ENCODE measurements at regions not wholly inside any gene's neighbourhood (a gene's known extent, or its start where the extent isn't known, plus 50 kb on each side); places are given as distances from the start of the nearest gene placed in this dataset.
A peak's percentile ranks its signal among the peaks of the same experiment; 100 is the strongest.

DNA sequence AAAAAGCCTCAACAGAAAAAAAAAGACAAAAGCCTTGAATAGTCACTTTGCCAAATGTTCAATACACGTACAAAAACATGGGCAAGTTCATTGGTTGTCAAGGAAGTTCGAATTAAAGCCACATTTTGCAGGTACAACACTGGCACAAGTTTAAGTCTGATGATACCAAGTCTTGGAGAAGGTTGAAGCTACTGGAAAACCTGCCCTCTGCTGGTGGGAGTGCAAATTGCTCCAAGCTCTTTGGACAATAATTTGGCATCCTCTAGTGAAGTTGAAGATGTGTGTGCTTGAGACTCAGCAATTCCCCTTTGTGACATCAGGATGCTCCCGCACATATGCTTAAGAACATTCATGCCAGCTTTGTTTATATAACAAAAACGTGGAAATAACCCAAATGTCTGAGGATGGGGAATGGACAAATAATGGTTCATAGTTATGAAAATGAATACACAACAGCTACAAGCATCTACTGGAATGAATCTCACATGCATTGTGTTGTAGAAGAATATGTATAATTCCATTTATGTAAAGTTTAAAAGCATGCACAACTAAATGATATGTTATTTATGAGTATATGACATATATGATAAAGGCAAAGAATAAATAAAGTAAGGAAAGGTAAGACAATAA is 120.0 kb upstream of the PLPP4 start (continued):
- TF ChIP-seq, protein P1, sequence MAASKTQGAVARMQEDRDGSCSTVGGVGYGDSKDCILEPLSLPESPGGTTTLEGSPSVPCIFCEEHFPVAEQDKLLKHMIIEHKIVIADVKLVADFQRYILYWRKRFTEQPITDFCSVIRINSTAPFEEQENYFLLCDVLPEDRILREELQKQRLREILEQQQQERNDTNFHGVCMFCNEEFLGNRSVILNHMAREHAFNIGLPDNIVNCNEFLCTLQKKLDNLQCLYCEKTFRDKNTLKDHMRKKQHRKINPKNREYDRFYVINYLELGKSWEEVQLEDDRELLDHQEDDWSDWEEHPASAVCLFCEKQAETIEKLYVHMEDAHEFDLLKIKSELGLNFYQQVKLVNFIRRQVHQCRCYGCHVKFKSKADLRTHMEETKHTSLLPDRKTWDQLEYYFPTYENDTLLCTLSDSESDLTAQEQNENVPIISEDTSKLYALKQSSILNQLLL (CRISPR knock-in tag; IDR thresholded peaks at IDR 0.05; ENCODE audit: borderline replicate concordance): no peak
- TF ChIP-seq ZNF134 (CRISPR knock-in tag; conservative IDR thresholded peaks at IDR 0.05) (no peak), GATAD2A (IDR thresholded peaks at IDR 0.05) (no peak), ZNF436 (CRISPR knock-in tag; IDR thresholded peaks at IDR 0.05) (no peak), ATF1 (CRISPR knock-in tag; IDR thresholded peaks at IDR 0.05) (no peak), ATF1 (tag; IDR thresholded peaks at IDR 0.05) (no peak), JUN (IDR thresholded peaks at IDR 0.05; ENCODE audit: borderline replicate concordance, low read depth, low read length) (no peak), JUN (CRISPR knock-in tag; IDR thresholded peaks at IDR 0.05; ENCODE audit: borderline replicate concordance) (no peak)
- TF ChIP-seq, protein P2, sequence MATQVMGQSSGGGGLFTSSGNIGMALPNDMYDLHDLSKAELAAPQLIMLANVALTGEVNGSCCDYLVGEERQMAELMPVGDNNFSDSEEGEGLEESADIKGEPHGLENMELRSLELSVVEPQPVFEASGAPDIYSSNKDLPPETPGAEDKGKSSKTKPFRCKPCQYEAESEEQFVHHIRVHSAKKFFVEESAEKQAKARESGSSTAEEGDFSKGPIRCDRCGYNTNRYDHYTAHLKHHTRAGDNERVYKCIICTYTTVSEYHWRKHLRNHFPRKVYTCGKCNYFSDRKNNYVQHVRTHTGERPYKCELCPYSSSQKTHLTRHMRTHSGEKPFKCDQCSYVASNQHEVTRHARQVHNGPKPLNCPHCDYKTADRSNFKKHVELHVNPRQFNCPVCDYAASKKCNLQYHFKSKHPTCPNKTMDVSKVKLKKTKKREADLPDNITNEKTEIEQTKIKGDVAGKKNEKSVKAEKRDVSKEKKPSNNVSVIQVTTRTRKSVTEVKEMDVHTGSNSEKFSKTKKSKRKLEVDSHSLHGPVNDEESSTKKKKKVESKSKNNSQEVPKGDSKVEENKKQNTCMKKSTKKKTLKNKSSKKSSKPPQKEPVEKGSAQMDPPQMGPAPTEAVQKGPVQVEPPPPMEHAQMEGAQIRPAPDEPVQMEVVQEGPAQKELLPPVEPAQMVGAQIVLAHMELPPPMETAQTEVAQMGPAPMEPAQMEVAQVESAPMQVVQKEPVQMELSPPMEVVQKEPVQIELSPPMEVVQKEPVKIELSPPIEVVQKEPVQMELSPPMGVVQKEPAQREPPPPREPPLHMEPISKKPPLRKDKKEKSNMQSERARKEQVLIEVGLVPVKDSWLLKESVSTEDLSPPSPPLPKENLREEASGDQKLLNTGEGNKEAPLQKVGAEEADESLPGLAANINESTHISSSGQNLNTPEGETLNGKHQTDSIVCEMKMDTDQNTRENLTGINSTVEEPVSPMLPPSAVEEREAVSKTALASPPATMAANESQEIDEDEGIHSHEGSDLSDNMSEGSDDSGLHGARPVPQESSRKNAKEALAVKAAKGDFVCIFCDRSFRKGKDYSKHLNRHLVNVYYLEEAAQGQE (IDR thresholded peaks at IDR 0.05; ENCODE audit: borderline replicate concordance): peak; percentile 27; the same call in 1 of the 2 replicates
- TF ChIP-seq, protein P2 (CRISPR knock-in tag; IDR thresholded peaks at IDR 0.05; ENCODE audit: low read depth): no peak
- TF ChIP-seq, protein P3, sequence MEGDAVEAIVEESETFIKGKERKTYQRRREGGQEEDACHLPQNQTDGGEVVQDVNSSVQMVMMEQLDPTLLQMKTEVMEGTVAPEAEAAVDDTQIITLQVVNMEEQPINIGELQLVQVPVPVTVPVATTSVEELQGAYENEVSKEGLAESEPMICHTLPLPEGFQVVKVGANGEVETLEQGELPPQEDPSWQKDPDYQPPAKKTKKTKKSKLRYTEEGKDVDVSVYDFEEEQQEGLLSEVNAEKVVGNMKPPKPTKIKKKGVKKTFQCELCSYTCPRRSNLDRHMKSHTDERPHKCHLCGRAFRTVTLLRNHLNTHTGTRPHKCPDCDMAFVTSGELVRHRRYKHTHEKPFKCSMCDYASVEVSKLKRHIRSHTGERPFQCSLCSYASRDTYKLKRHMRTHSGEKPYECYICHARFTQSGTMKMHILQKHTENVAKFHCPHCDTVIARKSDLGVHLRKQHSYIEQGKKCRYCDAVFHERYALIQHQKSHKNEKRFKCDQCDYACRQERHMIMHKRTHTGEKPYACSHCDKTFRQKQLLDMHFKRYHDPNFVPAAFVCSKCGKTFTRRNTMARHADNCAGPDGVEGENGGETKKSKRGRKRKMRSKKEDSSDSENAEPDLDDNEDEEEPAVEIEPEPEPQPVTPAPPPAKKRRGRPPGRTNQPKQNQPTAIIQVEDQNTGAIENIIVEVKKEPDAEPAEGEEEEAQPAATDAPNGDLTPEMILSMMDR (IDR thresholded peaks at IDR 0.05 in 2 of 3, conservative IDR thresholded peaks at IDR 0.05 in 1 of 3; ENCODE audit: insufficient read depth in 2 of 3, low read depth in 1 of 3, low read length in 3 of 3): peak; percentile 55 to 65 (median 61); a peak in 5 of 6 replicates
- TF ChIP-seq, protein P4, sequence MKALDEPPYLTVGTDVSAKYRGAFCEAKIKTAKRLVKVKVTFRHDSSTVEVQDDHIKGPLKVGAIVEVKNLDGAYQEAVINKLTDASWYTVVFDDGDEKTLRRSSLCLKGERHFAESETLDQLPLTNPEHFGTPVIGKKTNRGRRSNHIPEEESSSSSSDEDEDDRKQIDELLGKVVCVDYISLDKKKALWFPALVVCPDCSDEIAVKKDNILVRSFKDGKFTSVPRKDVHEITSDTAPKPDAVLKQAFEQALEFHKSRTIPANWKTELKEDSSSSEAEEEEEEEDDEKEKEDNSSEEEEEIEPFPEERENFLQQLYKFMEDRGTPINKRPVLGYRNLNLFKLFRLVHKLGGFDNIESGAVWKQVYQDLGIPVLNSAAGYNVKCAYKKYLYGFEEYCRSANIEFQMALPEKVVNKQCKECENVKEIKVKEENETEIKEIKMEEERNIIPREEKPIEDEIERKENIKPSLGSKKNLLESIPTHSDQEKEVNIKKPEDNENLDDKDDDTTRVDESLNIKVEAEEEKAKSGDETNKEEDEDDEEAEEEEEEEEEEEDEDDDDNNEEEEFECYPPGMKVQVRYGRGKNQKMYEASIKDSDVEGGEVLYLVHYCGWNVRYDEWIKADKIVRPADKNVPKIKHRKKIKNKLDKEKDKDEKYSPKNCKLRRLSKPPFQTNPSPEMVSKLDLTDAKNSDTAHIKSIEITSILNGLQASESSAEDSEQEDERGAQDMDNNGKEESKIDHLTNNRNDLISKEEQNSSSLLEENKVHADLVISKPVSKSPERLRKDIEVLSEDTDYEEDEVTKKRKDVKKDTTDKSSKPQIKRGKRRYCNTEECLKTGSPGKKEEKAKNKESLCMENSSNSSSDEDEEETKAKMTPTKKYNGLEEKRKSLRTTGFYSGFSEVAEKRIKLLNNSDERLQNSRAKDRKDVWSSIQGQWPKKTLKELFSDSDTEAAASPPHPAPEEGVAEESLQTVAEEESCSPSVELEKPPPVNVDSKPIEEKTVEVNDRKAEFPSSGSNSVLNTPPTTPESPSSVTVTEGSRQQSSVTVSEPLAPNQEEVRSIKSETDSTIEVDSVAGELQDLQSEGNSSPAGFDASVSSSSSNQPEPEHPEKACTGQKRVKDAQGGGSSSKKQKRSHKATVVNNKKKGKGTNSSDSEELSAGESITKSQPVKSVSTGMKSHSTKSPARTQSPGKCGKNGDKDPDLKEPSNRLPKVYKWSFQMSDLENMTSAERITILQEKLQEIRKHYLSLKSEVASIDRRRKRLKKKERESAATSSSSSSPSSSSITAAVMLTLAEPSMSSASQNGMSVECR (CRISPR knock-in tag; IDR thresholded peaks at IDR 0.05): no peak
